Lung microvascular endothelial cell (primary cell): ENCODE measurements at regions not wholly inside any gene's neighbourhood (a gene's known extent, or its start where the extent isn't known, plus 50 kb on each side); places are given as distances from the start of the nearest gene placed in this dataset.
"Not testable (repeated sequence)": the region's sequence is repeated elsewhere in the genome, so short reads cannot be mapped to it uniquely, and the experiment has no call there.

Source experiments
- DNase-seq, 2 donors: peaks; one replicate each; pipeline versions ENCODE4 v3.0.0 to v3.0.0-alpha.2; 2010; ENCODE audit warnings: low read depth in 2 of 2

GRCh38 chr15:20100604-20101270 lies 440.9 kb downstream of the GOLGA6L6 start:
- DNase-seq, result not testable (repeated sequence)

GRCh38 chr15:20095699-20096303 lies 445.8 kb downstream of the GOLGA6L6 start:
- not testable (repeated sequence) for DNase-seq

GRCh38 chr15:20089541-20089940 lies 452.1 kb downstream of the GOLGA6L6 start:
- DNase-seq, result not testable (repeated sequence)

- not testable (repeated sequence) for DNase-seq
Observed at GRCh38 chr15:20084026-20084425, 457.6 kb downstream of the GOLGA6L6 start.

GRCh38 chr15:20074082-20074481 lies 467.5 kb downstream of the GOLGA6L6 start:
- DNase-seq, result not testable (repeated sequence)

GRCh38 chr15:20069043-20069442 lies 472.6 kb downstream of the GOLGA6L6 start:
- not testable (repeated sequence) for DNase-seq

- DNase-seq, result not testable (repeated sequence)
Observed at GRCh38 chr15:20066173-20066572, 475.4 kb downstream of the GOLGA6L6 start.

GRCh38 chr15:20065508-20065907 lies 476.1 kb downstream of the GOLGA6L6 start:
- not testable (repeated sequence) for DNase-seq

- DNase-seq, result not testable (repeated sequence)
Observed at GRCh38 chr15:20063167-20063566, 478.4 kb downstream of the GOLGA6L6 start.

- not testable (repeated sequence) for DNase-seq
Observed at GRCh38 chr15:20060838-20061237, 480.8 kb downstream of the GOLGA6L6 start.

GRCh38 chr15:20056871-20057270 lies 484.7 kb downstream of the GOLGA6L6 start:
- not testable (repeated sequence) for DNase-seq

- not testable (repeated sequence) for DNase-seq
Observed at GRCh38 chr15:20055921-20056320, 485.7 kb downstream of the GOLGA6L6 start.

- not testable (repeated sequence) for DNase-seq
Observed at GRCh38 chr15:20048189-20048588, 493.4 kb downstream of the GOLGA6L6 start.

- not testable (repeated sequence) for DNase-seq
Observed at GRCh38 chr15:20045165-20045564, 496.4 kb downstream of the GOLGA6L6 start.

- DNase-seq, result not testable (repeated sequence)
Observed at GRCh38 chr15:20040691-20041090, 500.9 kb downstream of the GOLGA6L6 start.

GRCh38 chr15:20025040-20025439 lies 516.6 kb downstream of the GOLGA6L6 start:
- DNase-seq, result not testable (repeated sequence)

GRCh38 chr15:20022349-20022748 lies 519.3 kb downstream of the GOLGA6L6 start:
- not testable (repeated sequence) for DNase-seq

GRCh38 chr15:20021351-20021750 lies 520.2 kb downstream of the GOLGA6L6 start:
- DNase-seq, result not testable (repeated sequence)

GRCh38 chr15:20020588-20020987 lies 521.0 kb downstream of the GOLGA6L6 start:
- DNase-seq, result not testable (repeated sequence)

- not testable (repeated sequence) for DNase-seq
Observed at GRCh38 chr15:20019758-20020157, 521.8 kb downstream of the GOLGA6L6 start.

- DNase-seq, result not testable (repeated sequence)
Observed at GRCh38 chr15:20017581-20017980, 524.0 kb downstream of the GOLGA6L6 start.

- not testable (repeated sequence) for DNase-seq
Observed at GRCh38 chr15:20016941-20017340, 524.7 kb downstream of the GOLGA6L6 start.

- not testable (repeated sequence) for DNase-seq
Observed at GRCh38 chr15:20012837-20013236, 528.8 kb downstream of the GOLGA6L6 start.
